ENCODE measurements at regions not wholly inside any gene's neighbourhood (a gene's known extent, or its start where the extent isn't known, plus 50 kb on each side); places are given as distances from the start of the nearest gene placed in this dataset.

DNA sequence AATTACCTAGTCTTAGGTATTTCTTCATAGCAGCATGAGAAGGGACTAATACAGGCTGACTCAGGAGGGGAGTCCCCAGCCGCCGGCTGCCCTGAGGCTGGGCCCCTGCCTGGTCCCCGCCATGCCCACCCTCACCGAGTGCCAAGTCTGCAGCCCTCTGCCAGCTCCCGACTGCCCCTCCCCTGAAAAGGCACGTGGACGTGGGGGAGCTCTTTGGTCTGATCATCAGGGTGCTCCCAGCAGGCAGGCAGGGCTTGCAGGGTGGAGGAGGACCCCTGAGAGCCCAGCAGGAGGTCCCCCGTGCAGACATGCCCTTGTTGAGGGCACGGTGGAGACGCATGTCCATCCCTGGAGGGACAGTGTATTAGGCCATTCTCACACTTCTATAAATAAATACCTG is 110.9 kb downstream of the UNCX start:
- H4K20me1 ChIP-seq (ENCODE audit: control insufficient read depth, extremely low read depth, insufficient read depth, low read length), result no peaks in the 10 kb centered on the region
- TF ChIP-seq, protein P1, sequence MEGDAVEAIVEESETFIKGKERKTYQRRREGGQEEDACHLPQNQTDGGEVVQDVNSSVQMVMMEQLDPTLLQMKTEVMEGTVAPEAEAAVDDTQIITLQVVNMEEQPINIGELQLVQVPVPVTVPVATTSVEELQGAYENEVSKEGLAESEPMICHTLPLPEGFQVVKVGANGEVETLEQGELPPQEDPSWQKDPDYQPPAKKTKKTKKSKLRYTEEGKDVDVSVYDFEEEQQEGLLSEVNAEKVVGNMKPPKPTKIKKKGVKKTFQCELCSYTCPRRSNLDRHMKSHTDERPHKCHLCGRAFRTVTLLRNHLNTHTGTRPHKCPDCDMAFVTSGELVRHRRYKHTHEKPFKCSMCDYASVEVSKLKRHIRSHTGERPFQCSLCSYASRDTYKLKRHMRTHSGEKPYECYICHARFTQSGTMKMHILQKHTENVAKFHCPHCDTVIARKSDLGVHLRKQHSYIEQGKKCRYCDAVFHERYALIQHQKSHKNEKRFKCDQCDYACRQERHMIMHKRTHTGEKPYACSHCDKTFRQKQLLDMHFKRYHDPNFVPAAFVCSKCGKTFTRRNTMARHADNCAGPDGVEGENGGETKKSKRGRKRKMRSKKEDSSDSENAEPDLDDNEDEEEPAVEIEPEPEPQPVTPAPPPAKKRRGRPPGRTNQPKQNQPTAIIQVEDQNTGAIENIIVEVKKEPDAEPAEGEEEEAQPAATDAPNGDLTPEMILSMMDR (conservative IDR thresholded peaks at IDR 0.05 in 1 of 2, IDR thresholded peaks at IDR 0.05 in 1 of 2; ENCODE audit: low read depth in 1 of 2, low read length in 2 of 2), result no peak
- TF ChIP-seq EZH2 (IDR thresholded peaks at IDR 0.05; ENCODE audit: low read length, missing control alignments), result no peak
- no peak overlapping the region for H3K27ac ChIP-seq (ENCODE audit: insufficient read depth, low read length)
- H3K79me2 ChIP-seq (ENCODE audit: control insufficient read depth, insufficient read depth, low read length), result no peaks in the 10 kb centered on the region
- no peak for DNase-seq (ENCODE audit: low read depth in 2 of 2)
- H3K4me3 ChIP-seq (replicated peaks in 1 of 4; ENCODE audit: control extremely low read depth in 1 of 4, insufficient read depth in 1 of 4, low read depth in 3 of 4, low read length in 4 of 4), result no peak overlapping the region
- no peaks in the 10 kb centered on the region for H3K36me3 ChIP-seq (ENCODE audit: control insufficient read depth, insufficient read depth, low read length)
- H3K9me3 ChIP-seq (ENCODE audit: control insufficient read depth, insufficient read depth, low read depth, low read length), result no peaks in the 10 kb centered on the region
- H3K9ac ChIP-seq (ENCODE audit: insufficient read depth, low read length), result no peak overlapping the region
- no peak overlapping the region for H3K4me2 ChIP-seq (ENCODE audit: extremely low read depth, insufficient read depth, low read length)
- no peaks in the 10 kb centered on the region for H3K27me3 ChIP-seq (ENCODE audit: control insufficient read depth, insufficient read depth, low read length)
- no peak overlapping the region for H2AFZ ChIP-seq (ENCODE audit: low read length)
- no peaks in the 10 kb centered on the region for H3K4me1 ChIP-seq (ENCODE audit: control insufficient read depth, extremely low read depth, insufficient read depth, low read length)

DNA sequence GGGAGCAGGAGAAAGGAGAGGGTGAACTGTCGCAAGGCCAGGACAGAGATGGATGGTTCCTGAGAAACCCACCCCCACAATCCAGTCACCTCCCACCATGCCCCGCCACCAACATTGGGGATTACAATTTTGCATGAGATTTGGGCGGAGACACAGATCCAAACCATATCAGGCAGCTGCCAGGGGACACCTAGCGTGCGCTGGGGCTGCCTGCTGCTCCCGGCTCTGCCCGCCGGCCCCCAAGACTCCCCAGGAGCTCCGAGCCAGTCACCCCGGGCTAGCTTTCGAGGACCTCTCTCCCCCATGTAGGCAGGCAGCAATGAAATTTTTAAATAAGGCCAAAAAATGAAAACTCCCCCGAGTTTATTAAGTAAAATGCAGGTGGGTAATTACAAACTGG is 111.7 kb downstream of the UNCX start:
- H3K4me3 ChIP-seq (replicated peaks in 1 of 4; ENCODE audit: control extremely low read depth in 1 of 4, insufficient read depth in 1 of 4, low read depth in 3 of 4, low read length in 4 of 4), result no peak overlapping the region
- no peaks in the 10 kb centered on the region for H3K9me3 ChIP-seq (ENCODE audit: control insufficient read depth, insufficient read depth, low read depth, low read length)
- H4K20me1 ChIP-seq (ENCODE audit: control insufficient read depth, extremely low read depth, insufficient read depth, low read length), result no peaks in the 10 kb centered on the region
- TF ChIP-seq, protein P1 (conservative IDR thresholded peaks at IDR 0.05 in 1 of 2, IDR thresholded peaks at IDR 0.05 in 1 of 2; ENCODE audit: low read depth in 1 of 2, low read length in 2 of 2), result no peak
- no peak for TF ChIP-seq EZH2 (IDR thresholded peaks at IDR 0.05; ENCODE audit: low read length, missing control alignments)
- H3K27me3 ChIP-seq (ENCODE audit: control insufficient read depth, insufficient read depth, low read length), result no peaks in the 10 kb centered on the region
- no peak overlapping the region for H2AFZ ChIP-seq (ENCODE audit: low read length)
- no peaks in the 10 kb centered on the region for H3K79me2 ChIP-seq (ENCODE audit: control insufficient read depth, insufficient read depth, low read length)
- no peak overlapping the region for H3K27ac ChIP-seq (ENCODE audit: insufficient read depth, low read length)
- H3K4me2 ChIP-seq (ENCODE audit: extremely low read depth, insufficient read depth, low read length), result no peak overlapping the region
- no peaks in the 10 kb centered on the region for H3K36me3 ChIP-seq (ENCODE audit: control insufficient read depth, insufficient read depth, low read length)
- H3K4me1 ChIP-seq (ENCODE audit: control insufficient read depth, extremely low read depth, insufficient read depth, low read length), result no peaks in the 10 kb centered on the region
- no peak for DNase-seq (ENCODE audit: low read depth in 2 of 2)
- H3K9ac ChIP-seq (ENCODE audit: insufficient read depth, low read length), result no peak overlapping the region

DNA sequence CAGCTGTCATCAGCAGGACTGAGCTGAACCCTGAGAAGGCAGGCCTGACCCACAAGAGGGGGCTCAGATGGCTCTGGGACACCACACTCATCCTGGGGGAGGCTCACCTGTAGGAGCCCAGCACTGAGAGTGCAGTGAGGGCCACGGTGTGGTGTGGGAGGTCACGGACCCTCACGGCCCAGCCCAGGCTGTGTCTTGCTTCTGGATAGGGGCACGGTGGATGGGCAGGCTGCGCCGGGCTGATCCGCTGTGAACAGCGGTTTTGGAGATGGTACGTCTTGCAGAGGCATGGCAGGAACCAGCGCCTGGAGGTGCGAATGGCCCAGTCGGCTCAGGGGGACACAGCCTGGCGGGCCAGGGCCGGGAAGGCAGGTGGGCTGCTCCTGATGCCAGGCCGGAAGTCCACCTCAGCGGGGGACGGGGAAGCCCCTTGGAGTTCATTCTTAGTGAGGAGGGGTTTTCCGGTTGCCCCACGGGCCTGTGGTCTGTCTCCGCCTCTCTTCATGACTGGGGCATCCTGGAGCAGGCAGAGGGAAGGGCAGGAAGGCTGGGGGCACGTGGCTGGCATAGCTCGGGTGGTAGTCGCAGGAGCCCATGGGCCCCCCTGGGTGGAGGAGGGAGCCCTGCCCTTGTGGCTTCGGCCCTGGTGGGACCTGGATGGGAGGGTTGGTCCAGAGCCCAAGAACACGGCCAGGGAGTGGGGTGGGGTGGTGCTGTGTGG is 112.5 kb downstream of the UNCX start:
- H3K27me3 ChIP-seq (ENCODE audit: control insufficient read depth, insufficient read depth, low read length), result no peaks in the 10 kb centered on the region
- H3K9ac ChIP-seq (ENCODE audit: insufficient read depth, low read length), result no peak overlapping the region
- H3K4me3 ChIP-seq (replicated peaks in 1 of 4; ENCODE audit: control extremely low read depth in 1 of 4, insufficient read depth in 1 of 4, low read depth in 3 of 4, low read length in 4 of 4), result no peak overlapping the region

More for the DNA sequence above, 112.5 kb downstream of the UNCX start:
- Histone ChIP-seq H3K9me3 (ENCODE audit: control insufficient read depth, insufficient read depth, low read depth, low read length) (no peaks in the 10 kb centered on the region), H4K20me1 (ENCODE audit: control insufficient read depth, extremely low read depth, insufficient read depth, low read length) (no peaks in the 10 kb centered on the region), H3K4me2 (ENCODE audit: extremely low read depth, insufficient read depth, low read length) (no peak overlapping the region), H2AFZ (ENCODE audit: low read length) (no peak overlapping the region), H3K79me2 (ENCODE audit: control insufficient read depth, insufficient read depth, low read length) (no peaks in the 10 kb centered on the region), H3K36me3 (ENCODE audit: control insufficient read depth, insufficient read depth, low read length) (no peaks in the 10 kb centered on the region), H3K4me1 (ENCODE audit: control insufficient read depth, extremely low read depth, insufficient read depth, low read length) (no peaks in the 10 kb centered on the region), H3K27ac (ENCODE audit: insufficient read depth, low read length) (no peak overlapping the region)
- TF ChIP-seq, protein P1 (conservative IDR thresholded peaks at IDR 0.05 in 1 of 2, IDR thresholded peaks at IDR 0.05 in 1 of 2; ENCODE audit: low read depth in 1 of 2, low read length in 2 of 2), result no peak
- no peak for TF ChIP-seq EZH2 (IDR thresholded peaks at IDR 0.05; ENCODE audit: low read length, missing control alignments)
- no peak for DNase-seq (ENCODE audit: low read depth in 2 of 2)
